COLO668 (cell line): ENCODE measurements at regions not wholly inside any gene's neighbourhood (a gene's known extent, or its start where the extent isn't known, plus 50 kb on each side); places are given as distances from the start of the nearest gene placed in this dataset.
A peak's percentile ranks its signal among the peaks of the same experiment; 100 is the strongest.

Source experiments
- DNase-seq: peaks from one replicate; lab custom pipeline; 2025; ENCODE audit not compliant: unreplicated experiment; lab: John Stamatoyannopoulos, UW

DNA sequence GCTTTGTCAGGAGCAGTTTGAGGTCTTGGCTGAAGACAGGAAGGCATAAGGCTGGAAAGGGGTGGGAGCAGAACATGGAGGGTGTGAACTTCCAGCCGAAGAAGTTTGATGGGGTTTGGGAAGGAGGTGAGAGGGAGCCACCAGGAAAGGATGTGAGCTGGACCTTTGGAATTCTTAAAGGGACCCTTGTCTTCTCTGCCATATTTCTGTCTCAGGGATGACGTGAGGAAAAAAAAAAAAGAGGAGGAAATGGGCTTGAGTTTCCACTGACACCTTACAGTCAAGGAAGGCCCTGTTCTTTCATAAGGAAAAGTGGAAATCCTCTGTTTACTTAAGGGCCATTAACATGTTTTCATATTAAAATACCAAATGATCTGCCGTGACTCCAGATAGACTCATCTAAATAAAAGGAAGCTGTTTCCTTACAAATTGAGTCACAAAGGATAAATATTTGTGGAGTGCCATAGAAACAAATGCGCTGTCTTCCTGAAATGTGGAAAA is 132.1 kb downstream of the PALM2AKAP2 start:
- DNase-seq = no peak

DNA sequence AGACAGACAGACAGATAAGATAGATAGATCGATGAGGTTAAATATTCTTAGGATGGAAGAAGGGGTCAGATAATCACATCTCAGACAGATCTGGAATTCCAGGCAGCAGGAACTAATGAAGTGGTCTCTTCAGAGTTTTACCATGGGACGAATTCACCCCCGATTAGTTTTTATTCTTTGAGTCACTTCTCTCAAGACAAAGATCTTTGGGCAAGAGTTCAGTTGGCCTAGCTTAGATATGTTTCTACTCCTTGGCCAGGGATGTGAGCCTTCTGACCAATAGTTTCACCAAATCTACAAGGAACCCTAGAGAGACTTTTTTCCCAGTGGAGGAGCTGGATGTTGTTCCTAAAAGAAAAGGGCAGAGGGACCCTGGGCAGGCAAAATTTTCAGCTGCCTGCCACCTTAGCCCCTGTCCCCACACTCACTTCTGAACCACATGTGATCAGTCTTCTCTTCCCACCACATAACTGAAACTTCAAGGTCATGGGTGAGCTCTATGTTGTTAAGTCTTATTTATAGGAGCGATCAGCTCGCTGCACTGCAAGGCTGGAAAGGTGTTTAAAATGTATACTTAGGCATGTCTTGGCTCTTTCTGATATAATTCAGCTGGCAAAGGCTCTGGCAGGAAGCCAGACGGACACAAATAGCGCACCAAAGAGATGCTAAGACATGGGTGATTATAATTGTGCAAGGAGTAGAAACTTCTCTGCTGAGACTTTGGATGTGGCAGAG is 132.9 kb downstream of the PALM2AKAP2 start:
- no peak for DNase-seq

DNA sequence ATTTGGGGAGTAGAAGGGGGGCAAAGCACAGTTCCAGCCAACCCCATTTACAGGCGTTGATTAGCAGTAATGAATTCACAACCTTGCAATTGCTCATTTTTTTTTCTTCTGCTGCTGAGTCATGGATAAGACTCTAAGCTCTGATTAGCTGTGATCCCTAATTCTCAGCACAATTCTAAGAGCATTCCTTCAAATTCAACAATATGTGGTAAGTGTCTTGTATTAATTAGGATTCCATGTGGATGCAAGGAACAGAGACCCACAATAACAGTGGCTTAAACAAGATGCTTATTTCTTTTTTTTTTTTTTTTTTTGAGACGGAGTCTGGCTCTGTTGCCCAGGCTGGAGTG is 133.4 kb downstream of the PALM2AKAP2 start:
- no peak for DNase-seq

DNA sequence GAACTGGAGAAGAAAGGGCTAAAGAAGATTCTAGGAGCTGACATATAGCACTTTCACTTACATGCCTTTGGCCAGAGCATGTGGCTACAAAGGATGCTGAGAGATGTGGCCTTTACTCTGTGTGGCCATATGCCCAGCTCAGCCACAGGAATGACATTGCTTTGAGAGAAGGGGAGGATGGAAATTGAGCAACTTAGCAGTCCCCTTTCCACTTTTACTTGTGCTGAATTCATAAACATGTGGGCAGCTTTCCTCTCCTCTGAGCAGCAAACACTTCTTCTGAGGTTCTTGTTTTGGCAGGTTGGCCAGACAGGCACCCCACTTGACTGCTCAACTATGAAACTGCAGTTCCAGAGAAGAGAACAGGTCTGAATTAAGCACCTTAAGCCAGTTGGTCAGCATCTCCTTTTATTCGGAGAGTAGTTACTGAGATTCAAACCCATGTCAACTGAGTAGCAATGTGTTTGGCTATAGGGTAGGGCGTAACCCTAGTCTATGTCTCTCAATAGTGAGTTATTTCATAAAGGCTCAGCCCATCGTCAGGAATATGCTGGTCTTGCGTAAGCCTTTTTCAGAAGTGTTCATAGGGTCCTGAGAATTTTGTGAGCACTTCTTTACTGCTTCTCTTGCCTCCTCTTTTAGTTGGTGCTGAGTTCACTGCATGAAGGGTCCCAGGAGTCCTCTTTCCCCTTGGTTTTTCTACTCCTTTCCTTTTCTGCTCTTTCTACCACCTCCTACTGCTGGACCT is 134.5 kb downstream of the PALM2AKAP2 start:
- DNase-seq = no peak

DNA sequence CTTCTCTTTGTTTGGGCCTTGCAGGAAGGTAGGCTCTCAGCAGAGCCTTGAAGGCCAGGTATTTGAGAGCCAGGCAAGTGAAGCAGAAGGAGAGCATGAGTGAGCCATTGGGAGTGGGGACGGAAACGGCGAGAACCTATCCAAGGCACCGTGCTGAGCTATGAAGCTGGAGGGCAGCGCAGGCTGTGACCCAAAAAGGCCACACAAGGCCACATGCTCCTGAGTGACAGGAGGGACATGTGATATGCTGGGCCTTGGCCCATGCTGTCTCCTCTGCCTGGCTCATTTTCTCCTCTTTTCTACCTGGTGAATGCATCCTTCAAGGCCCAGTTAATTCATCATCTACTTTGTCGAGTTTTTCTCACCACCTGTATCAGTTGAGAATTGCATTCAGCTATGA is 136.3 kb downstream of the PALM2AKAP2 start:
- no peak for DNase-seq

DNA sequence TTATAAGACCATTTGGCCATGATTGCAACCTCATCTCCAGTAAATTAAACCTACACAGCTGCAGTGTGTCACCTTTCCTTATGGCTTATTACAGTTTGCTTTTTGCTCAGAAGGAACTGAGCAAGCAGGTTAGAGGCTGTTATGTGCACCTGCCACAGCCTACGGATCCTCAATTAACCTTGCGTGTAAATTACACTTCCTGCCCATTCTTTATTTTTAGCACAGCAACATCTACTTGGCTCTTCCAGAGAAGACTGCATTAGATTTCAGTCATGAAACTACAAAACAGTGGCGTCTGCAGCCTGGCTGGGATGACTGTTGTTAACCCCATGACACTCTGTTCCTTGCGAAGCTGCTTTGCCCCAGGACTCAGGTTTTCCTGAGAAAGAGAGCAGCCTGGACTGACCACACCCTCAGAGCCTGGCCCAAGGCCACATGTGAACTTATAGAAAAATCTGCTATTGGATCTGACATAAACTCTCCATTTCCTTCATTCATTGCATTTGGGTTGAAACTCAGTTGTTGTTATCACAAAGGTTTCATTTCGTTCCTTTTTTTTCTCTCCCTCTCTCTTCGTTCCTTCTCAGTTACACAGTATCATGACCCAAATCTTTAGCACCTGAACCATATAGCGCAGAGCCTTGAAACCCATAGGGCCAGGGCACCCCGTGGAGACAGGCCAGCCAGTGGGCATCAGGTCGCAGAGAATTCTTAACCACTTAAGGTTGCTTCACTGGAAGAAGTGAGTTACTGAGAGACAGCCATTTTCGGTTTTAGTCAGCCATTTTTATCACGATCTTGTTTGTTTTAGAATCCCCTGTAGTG is 138.6 kb downstream of the PALM2AKAP2 start:
- peak; percentile 38 for DNase-seq

DNA sequence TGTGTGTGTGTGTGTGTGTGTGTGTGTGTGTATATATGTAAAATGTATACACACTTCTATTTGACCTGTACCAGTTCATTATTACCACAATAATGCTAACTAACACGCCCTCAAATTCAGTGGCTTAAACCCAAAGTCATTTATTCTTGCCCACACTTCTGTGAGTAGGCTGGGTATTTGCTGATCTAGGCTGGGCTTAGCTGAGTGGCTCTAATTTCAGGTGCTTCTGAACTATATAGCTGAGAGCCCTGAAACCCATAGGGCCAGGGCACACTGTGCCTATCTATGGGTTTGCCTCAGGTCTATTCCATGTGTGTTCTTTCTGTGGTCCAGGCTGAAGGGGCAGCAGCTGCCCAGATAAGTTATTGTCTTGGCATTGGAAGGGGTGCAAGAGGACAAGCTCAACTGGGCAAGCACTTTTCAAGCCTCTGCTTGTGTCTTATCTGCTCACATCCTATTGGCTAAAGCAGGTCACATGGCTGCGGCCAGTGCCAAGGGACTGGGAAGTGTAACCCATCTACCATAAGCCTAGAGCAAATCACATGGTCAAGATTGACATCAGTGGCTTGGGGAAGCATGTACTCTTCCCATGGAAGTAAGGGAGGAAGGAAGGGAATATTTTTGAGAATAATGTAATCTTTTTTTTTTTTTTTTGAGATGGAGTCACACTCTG is 139.9 kb downstream of the PALM2AKAP2 start:
- DNase-seq = no peak

DNA sequence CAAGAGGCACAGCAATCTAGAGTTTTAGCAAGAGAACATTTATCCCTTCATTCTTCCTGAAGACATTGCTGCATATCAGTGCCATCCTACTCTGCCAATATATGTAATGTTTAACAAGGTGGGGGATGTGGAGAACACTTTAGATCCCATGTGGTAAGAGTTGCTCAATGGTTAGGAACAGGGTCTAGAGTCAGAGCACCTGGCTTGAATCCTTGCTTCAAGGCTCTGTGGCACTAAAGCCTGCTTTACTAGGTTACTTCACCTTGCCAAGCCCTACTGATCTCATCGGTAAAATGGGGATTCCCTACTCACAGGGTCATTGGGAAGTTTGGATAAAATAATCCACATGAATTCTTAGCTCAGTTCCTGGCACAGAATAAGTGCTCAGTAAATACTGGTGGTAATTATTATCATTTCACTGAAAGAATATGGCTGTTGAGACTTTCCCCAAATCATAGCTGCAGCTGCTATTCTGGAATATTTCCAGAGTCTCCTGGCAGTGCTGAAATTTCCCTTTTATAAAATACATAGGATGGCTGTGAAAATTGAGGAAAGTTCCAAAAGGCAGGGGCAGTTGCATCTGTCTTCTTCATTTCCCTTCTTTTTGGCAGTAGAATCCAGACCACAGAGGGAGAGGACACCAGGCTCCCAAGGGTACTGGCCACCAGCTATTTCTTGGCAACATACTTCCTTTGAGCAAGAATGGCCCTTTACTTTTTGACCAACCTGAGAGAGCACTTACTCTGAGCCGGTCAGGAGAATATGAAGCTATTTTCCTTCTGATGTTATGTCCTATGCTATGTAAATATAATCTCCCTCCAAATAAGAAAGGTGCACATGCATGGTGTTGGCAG is 142.8 kb downstream of the PALM2AKAP2 start:
- no peak for DNase-seq

DNA sequence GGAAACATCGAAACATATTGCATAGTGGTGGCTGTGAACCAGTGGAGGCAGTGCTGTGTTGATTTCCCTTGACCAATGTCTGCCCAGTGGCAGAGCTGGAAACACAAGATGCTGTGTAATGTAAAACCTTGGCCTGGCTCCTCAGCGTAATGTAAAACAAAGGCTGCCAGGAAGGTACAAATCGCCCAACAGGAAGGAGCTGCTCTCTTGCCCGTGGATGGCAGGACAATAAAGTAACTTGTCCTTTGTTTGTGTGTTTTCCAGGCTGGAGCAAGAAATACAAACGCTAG is 143.4 kb downstream of the PALM2AKAP2 start:
- DNase-seq = no peak

DNA sequence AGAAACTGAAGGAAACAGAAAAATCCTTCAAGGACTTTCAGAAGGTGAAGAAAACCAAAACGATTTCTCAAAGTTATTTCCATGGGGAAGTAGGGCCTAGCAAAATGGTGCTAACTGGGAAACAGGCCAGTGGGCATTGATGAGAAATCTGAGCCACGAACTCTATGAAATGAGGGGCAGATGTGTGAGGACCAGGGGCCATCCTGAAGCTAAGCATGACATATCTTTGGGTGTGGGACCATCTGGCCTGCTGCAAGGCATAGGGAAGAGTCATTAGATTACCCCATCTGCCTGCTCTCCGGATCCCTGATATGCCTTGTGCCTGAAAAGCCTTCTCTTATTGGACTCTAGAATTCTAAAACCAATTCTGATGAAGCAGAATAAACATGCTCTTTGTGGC is 143.8 kb downstream of the PALM2AKAP2 start:
- DNase-seq = no peak

DNA sequence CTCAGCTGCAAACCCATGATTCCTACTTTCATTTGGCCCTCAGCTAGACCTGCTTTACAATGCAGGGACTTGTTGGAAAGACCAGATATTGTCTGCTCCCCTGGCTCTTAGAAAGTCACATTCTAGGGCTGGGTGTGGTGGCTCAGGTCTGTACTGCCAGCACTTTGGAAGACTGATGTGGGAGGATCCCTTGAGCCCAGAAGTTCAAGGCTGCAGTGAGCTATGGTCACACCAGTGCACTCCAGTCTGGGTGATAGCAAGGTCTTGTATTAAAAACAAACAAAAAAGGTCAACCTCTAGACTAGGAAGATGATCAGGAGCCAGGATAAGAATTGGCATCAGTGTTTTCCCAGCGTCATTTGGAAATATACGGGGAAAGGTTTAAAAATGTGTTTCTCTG is 145.8 kb downstream of the PALM2AKAP2 start:
- no peak for DNase-seq

DNA sequence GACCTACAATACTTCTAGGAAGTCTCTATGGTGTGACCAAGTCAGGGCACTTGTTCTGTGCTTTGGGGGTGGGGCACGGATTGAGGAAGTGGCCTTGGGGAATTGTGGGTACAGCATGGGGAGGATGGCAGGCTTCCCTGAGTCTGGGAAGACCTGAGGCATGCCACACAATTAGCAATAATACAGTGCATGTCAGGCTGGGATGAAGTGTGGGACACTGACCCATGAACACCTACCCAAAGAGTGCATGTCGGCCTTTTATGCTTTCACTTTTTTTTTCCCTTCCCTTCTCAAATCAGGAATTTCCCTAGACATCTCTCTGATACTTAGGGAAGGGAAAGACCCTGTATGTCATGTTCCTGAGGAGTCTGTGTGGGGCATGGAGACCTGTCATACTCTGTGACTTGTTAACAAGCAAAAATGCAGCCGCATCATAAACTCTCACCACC is 146.4 kb downstream of the PALM2AKAP2 start:
- DNase-seq = no peak

DNA sequence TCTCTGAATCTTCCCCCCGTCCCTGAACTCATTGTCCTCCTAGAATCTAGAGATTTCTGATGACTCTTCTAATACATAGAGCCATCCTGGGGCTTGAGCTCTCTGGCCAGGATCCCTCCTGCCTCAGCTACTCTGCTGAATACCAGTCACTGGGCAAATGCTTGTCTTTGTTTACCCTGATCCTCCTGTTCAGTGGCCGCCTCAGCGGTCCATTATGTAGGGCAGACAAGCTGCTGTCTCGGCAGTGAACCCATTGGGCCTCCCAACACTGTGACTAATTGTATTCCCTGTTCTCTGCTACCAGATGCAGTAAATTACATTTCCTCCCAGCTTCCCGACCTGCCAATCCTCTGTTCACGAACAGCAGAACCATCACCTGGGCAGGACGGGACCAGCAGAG is 151.6 kb downstream of the PALM2AKAP2 start:
- no peak for DNase-seq

DNA sequence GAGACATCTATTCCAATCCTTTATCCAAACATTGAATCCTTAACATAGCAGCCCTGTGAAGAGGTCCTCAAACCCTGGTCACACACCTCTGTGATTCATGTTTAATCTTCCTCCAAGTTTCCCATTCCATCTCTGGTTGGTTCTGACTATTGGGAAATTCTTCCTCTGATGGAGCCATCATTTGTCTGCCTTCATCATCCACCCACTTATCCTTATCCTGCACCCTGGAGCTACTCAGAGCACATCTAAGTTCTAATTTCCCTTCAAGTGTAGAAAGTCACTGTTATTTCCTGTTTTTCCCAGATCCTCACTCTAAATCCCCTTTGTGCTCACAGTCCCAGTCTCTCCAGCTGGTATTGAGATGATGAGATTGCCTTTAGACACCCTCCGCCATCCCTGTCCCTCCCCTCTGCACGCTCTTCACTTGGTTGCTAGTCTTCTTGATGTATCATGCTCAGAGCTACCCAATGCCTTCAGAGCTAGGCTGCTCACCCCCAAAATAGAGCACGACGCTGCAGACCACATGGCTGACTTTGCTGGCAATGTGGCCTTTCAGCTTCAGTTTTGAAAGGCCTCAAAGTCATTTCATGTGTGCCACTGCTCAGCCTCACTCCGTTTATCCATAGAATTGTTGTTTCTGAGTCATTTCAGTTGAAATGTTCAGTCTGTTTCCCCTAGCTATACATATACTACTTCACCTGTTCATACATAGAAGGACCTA is 154.3 kb downstream of the PALM2AKAP2 start:
- DNase-seq = no peak

DNA sequence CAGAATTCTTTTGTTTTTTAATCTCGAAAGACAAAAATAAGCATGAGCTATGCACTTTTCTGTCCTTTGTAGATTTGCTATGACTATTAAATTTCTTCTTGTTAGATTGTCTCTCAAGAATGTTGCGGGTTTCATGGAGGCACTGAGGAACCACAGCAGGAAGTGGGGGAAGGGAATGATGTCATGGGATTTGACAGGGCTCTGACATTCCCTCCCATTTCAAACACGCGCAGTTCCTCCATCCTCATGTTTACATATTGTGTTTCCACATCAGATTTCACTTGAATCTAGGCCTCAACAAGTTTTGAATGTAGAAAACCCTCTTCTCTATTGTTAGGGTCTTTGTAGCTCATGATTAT is 154.8 kb downstream of the PALM2AKAP2 start:
- no peak for DNase-seq

DNA sequence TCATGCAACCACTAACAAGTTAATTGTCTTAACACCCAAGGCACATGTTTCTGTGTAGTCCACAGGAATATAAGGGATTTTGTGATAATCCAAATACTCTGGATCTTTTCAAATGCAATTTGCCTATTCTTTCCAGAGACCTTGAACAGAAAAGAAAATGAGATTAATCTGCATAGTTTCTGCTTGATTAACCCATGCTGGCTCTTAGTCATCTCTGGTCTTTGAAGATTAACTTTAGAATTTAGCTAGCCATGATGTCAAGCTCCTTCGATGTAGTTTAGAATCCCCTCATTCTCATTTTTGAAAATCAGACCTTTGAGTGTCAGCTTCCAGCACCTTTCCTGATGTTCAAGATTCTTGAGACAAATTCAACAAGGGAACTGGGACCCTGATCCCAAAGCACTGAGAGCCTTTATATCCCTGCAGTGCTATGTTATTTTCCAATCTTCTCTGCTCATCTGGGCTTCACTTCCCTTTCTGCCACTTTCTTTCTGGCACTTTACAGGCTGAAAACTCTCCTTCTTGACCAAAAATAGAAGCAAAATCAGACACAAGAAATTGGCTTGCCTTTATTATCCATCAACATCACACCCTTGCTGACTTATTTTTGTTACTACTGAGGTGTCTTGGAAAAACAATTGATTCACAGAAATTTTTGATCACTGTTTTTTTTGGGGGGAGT is 155.5 kb downstream of the PALM2AKAP2 start:
- no peak for DNase-seq

DNA sequence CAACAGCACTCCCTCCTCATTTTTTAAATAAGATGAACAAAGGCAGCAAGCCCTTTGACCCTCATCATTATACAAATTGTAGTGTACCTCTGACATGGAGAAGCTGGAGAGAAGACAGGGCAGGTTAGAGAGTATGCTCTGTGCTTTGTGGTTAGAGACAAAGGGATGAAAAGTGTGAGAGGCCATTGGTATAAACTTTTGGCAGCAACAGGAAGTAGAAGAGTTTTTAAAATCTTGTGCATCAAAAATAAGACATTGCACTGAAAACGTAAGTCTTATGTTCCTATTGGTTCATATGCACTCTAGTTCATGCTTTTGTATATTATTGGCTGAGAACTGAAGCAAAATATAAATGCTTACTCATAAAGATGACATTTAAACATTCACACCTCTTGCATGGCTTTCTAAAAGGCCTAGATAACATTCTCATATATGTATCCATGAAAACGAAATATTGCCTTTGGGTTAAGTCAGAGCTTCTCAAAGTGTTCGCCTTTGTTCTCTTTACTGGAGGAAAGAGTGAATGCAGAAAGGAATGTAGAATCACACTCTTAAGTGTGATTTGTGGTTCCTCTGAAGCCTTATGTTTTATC is 158.0 kb downstream of the PALM2AKAP2 start:
- DNase-seq = no peak

DNA sequence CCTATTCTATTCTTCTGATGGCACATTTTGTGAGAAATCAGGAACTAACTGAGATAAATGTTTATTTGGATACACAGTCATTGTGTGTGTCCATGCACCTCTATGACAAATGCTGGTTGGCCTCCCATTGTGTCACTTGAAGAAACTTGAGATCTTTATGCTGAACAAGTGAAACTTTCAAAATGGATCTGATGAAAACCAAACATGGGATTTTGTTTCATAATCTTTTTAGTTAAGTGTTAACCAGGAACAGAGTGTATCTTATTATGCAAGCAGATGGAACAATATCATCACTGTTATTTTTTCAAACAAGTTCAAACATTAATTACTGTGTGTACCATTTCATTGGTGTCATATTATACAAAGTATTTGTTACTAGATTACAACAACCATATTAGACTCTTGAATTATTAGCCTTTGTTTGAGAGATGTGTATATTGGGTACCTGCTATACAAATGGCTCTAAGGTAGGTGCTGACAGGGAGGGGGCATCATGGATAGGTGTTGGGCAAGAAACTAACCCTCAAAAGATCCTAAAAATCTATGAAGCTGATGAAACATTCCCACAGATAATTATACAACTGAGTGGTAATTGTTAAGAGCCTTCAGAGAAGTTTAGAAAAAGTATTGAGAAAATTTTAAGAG is 159.8 kb downstream of the PALM2AKAP2 start:
- DNase-seq = no peak
